H1 (cell line): ENCODE measurements at regions not wholly inside any gene's neighbourhood (a gene's known extent, or its start where the extent isn't known, plus 50 kb on each side); places are given as distances from the start of the nearest gene placed in this dataset.

Experiments used
- CTCF ChIA-PET: fragments of 300-600 bp; sonication (Branson Sonifier 250); formaldehyde crosslinking; loops from one replicate; lab custom pipeline; 2021; ENCODE audit not compliant: partially characterized antibody; lab: Charles Lee
- POLR2A ChIA-PET: fragments of 300-600 bp; sonication (Branson Sonifier 250); formaldehyde crosslinking; loops from one replicate; lab custom pipeline; 2021; ENCODE audit warnings: inconsistent platforms; ENCODE audit not compliant: partially characterized antibody; lab: Charles Lee
- DNase-seq, 2 experiments: peaks; one replicate each; pipeline versions ENCODE4 v3.0.0 to v3.0.0-alpha.2; 2010 to 2022; ENCODE audit warnings: low spot score in 2 of 2, low read depth in 1 of 2, mixed read lengths in 1 of 2
- FAIRE-seq: peaks from 2 replicates; lab custom pipeline; 2011; peaks lifted over from hg19 to GRCh38; lab: Jason Lieb, UNC
- H2AFZ ChIP-seq: 2 replicates; pipeline ENCODE4 v1.8.1; 2012; ENCODE audit warnings: low read length, inconsistent platforms
- H2AK5ac ChIP-seq: 2 replicates; pipeline ENCODE4 v1.6.1; 2013; ENCODE audit warnings: low read depth, low read length
- H2BK120ac ChIP-seq: replicated peaks from 2 replicates; pipeline ENCODE3; 2013; ENCODE audit warnings: low read depth, low read length, inconsistent platforms
- H2BK12ac ChIP-seq: 2 replicates; pipeline ENCODE4 v1.6.1; 2013; ENCODE audit warnings: low read depth, low read length
- H2BK15ac ChIP-seq: 2 replicates; pipeline ENCODE4 v1.6.1; 2013; ENCODE audit warnings: low read length
- H2BK20ac ChIP-seq: 2 replicates; pipeline ENCODE4 v1.6.1; 2013; ENCODE audit warnings: low read length
- H2BK5ac ChIP-seq: 2 replicates; pipeline ENCODE4 v1.6.1; 2013; ENCODE audit warnings: low read depth, low read length
- H3K14ac ChIP-seq: 2 replicates; pipeline ENCODE4 v1.6.1; 2013; ENCODE audit warnings: inconsistent platforms; ENCODE audit not compliant: insufficient read length
- H3K18ac ChIP-seq: 2 replicates; pipeline ENCODE4 v1.6.1; 2013; ENCODE audit warnings: low read length; ENCODE audit errors: extremely low read depth
- H3K23ac ChIP-seq: 2 replicates; pipeline ENCODE4 v1.6.1; 2013; ENCODE audit warnings: inconsistent platforms; ENCODE audit not compliant: insufficient read length
- H3K23me2 ChIP-seq: 2 replicates; pipeline ENCODE4 v1.6.1; 2013; ENCODE audit warnings: low read depth, low read length
- H3K27ac ChIP-seq: 2 replicates; pipeline ENCODE4 v1.6.1; 2011; ENCODE audit warnings: low read depth, low read length, inconsistent platforms
- H3K27me3 ChIP-seq, 4 experiments: replicated peaks in 1 of 4; 1 replicate in 1 of 4; 2 replicates in 3 of 4; pipeline versions ENCODE4 v1.6.1 to v1.8.1; 2011 to 2013; ENCODE audit warnings: low read length in 3 of 4, mild to moderate bottlenecking in 3 of 4, inconsistent platforms in 2 of 4, mixed read lengths in 2 of 4, moderate library complexity in 1 of 4; ENCODE audit not compliant: control insufficient read depth in 3 of 4, insufficient read depth in 3 of 4; ENCODE audit errors: extremely low read depth in 1 of 4
- H3K36me3 ChIP-seq, 4 experiments: 2 replicates each; pipeline versions ENCODE4 v1.6.1 to v1.8.1; 2011 to 2013; ENCODE audit warnings: mild to moderate bottlenecking in 4 of 4, low read length in 3 of 4, moderate library complexity in 2 of 4, control low read depth in 1 of 4, inconsistent platforms in 1 of 4; ENCODE audit not compliant: insufficient read depth in 4 of 4, control insufficient read depth in 2 of 4
- H3K4ac ChIP-seq: replicated peaks from 2 replicates; pipeline ENCODE3; 2013; ENCODE audit warnings: low read length, low read depth, mixed read lengths, inconsistent platforms; ENCODE audit not compliant: insufficient read length
- H3K4me1 ChIP-seq, 4 experiments: replicated peaks in 1 of 4; 1 replicate in 1 of 4; 2 replicates in 3 of 4; pipeline versions ENCODE4 v1.6.1 to v1.8.1; 2011 to 2013; ENCODE audit warnings: low read length in 3 of 4, inconsistent platforms in 2 of 4, mixed read lengths in 1 of 4; ENCODE audit not compliant: insufficient read depth in 4 of 4, control insufficient read depth in 3 of 4
- H3K4me2 ChIP-seq, 2 experiments: 2 replicates each; pipeline versions ENCODE4 v1.6.1 to v1.8.1; 2011 to 2013; ENCODE audit warnings: low read depth in 2 of 2, low read length in 2 of 2, control low read depth in 1 of 2, inconsistent platforms in 1 of 2, mild to moderate bottlenecking in 1 of 2; ENCODE audit not compliant: insufficient read depth in 1 of 2
- H3K4me3 ChIP-seq, 4 experiments: fragments of 200-600, 300-600 bp in 1 of 4; sonication (generic), shearing (Covaris generic), sonication (Bioruptor Twin) in 1 of 4; 2 replicates each; pipeline versions ENCODE4 v1.5.1 to v1.8.1; 2011 to 2016; ENCODE audit warnings: low read length in 4 of 4, low read depth in 3 of 4, control low read depth in 2 of 4, inconsistent platforms in 2 of 4, mild to moderate bottlenecking in 2 of 4, mixed read lengths in 1 of 4, moderate library complexity in 1 of 4; ENCODE audit not compliant: insufficient read depth in 2 of 4; ENCODE audit errors: extremely low read depth in 1 of 4
- H3K56ac ChIP-seq: replicated peaks from 2 replicates; pipeline ENCODE3; 2013; ENCODE audit warnings: low read depth, mild to moderate bottlenecking, mixed read lengths, low read length, inconsistent platforms; ENCODE audit not compliant: insufficient read length
- H3K79me1 ChIP-seq: 2 replicates; pipeline ENCODE4 v1.6.1; 2013; ENCODE audit warnings: low read depth, low read length, control low read depth
- H3K79me2 ChIP-seq, 2 experiments: 2 replicates each; pipeline versions ENCODE4 v1.6.1 to v1.8.1; 2012 to 2013; ENCODE audit warnings: low read length in 2 of 2, mild to moderate bottlenecking in 2 of 2, inconsistent platforms in 1 of 2; ENCODE audit not compliant: insufficient read depth in 2 of 2, control insufficient read depth in 1 of 2
- H3K9ac ChIP-seq, 4 experiments: replicated peaks in 1 of 4; 1 replicate in 1 of 4; 2 replicates in 3 of 4; pipeline versions ENCODE4 v1.6.1 to v1.8.1; 2011 to 2013; ENCODE audit warnings: low read depth in 3 of 4, low read length in 3 of 4, control low read depth in 2 of 4, mild to moderate bottlenecking in 2 of 4, moderate library complexity in 2 of 4, inconsistent platforms in 1 of 4; ENCODE audit errors: extremely low read depth in 1 of 4
- H3K9me3 ChIP-seq, 2 experiments: 2 replicates each; pipeline versions ENCODE4 v1.6.1 to v1.8.1; 2012 to 2013; ENCODE audit warnings: mild to moderate bottlenecking in 2 of 2, moderate library complexity in 2 of 2, control low read depth in 1 of 2, inconsistent platforms in 1 of 2, low read depth in 1 of 2, low read length in 1 of 2, mixed read lengths in 1 of 2; ENCODE audit not compliant: insufficient read depth in 2 of 2
- H4K20me1 ChIP-seq, 2 experiments: replicated peaks in 1 of 2; 2 replicates each; pipeline versions ENCODE3 to v1.8.1; 2011 to 2013; ENCODE audit warnings: inconsistent platforms in 2 of 2, low read length in 2 of 2, mild to moderate bottlenecking in 1 of 2; ENCODE audit not compliant: insufficient read depth in 2 of 2, control insufficient read depth in 1 of 2
- H4K5ac ChIP-seq: 2 replicates; pipeline ENCODE4 v1.6.1; 2013; ENCODE audit warnings: low read length, low read depth, mixed read lengths, inconsistent platforms; ENCODE audit not compliant: insufficient read length
- H4K8ac ChIP-seq: 2 replicates; pipeline ENCODE4 v1.8.0; 2013; ENCODE audit warnings: mild to moderate bottlenecking, moderate library complexity, low read length, inconsistent platforms; ENCODE audit not compliant: insufficient read depth; ENCODE audit errors: extremely low read depth
- H4K91ac ChIP-seq: replicated peaks from 2 replicates; pipeline ENCODE3; 2013; ENCODE audit warnings: low read length, mixed read lengths, inconsistent platforms; ENCODE audit not compliant: insufficient read length
- NRF1 ChIP-seq: IDR thresholded peaks from 2 replicates; pipeline ENCODE4 v1.6.1; 2011; ENCODE audit warnings: mild to moderate bottlenecking, low read depth, low read length, improper control_type of control experiment
- WGBS, 2 experiments: shearing (Covaris generic) in 1 of 2; methylation state at CpG; one replicate each; pipeline versions ENCODE4 v1.1.6 to v1.1.7; 2013 to 2015; ENCODE audit warnings: low lambda C conversion rate in 2 of 2, mixed read lengths in 2 of 2, inconsistent platforms in 1 of 2, low coverage in 1 of 2, missing lambda C conversion rate in 1 of 2; ENCODE audit not compliant: insufficient replicate concordance in 2 of 2, insufficient coverage in 1 of 2, insufficient read length in 1 of 2; ENCODE audit errors: extremely low coverage in 1 of 2, missing lambda C conversion rate in 1 of 2; 5-methylcytosine and 5-hydroxymethylcytosine counted together
- TF ChIP-seq, protein P1 (sequence below): IDR thresholded peaks from 2 replicates; pipeline ENCODE4 v1.6.1; 2012; ENCODE audit warnings: inconsistent platforms

GRCh38 chr3:184503647-184504046, 57.9 kb upstream of the EPHB3 start:
- Histone ChIP-seq H3K27me3 (no peaks in the 10 kb centered on the region; a peak in 2 of 7 replicates), H3K18ac (no peak overlapping the region), H3K9me3 (peaks cover 3 to 4% of the 10 kb centered on the region in 2 experiments; a peak in 2 of 4 replicates), H3K23ac (no peak overlapping the region), H2AFZ (no peak overlapping the region), H4K91ac (no peak overlapping the region), H3K9ac (no peak overlapping the region), H3K23me2 (no peaks in the 10 kb centered on the region), H2BK5ac (no peak overlapping the region), H3K14ac (no peak overlapping the region), H4K8ac (no peak overlapping the region), H3K27ac (no peak overlapping the region), H2AK5ac (no peak overlapping the region), H2BK20ac (no peak overlapping the region), H3K4me3 (no peak overlapping the region), H4K20me1 (no peaks in the 10 kb centered on the region), H3K36me3 (no peaks in the 10 kb centered on the region), H3K56ac (no peak overlapping the region), H3K4me2 (no peak overlapping the region), H2BK12ac (no peak overlapping the region), H3K79me2 (no peaks in the 10 kb centered on the region), H2BK120ac (no peak overlapping the region), H3K79me1 (no peaks in the 10 kb centered on the region), H4K5ac (no peak overlapping the region), H3K4ac (no peak overlapping the region), H2BK15ac (no peak overlapping the region), H3K4me1 (peaks cover 0 to 6% (median 4%) of the 10 kb centered on the region in 4 experiments; a peak in 5 of 7 replicates)
- CTCF ChIA-PET = interaction anchor here (1.4 to 3.4 kb wide), 3 partner anchors 11 to 36 kb away, joined by 3 to 17 read pairs (median 16); no protein-coding TSS in a partner anchor
- WGBS, 2 experiments = 65% methylated on average over 2 of the region's 2 CpGs; no CpG with 5 or more reads in 1 of the 2 experiments
- FAIRE-seq = no peak
- TF ChIP-seq NRF1 = no peak
- TF ChIP-seq, protein P1, sequence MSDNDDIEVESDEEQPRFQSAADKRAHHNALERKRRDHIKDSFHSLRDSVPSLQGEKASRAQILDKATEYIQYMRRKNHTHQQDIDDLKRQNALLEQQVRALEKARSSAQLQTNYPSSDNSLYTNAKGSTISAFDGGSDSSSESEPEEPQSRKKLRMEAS = peak; percentile 30; the same call in 1 of the 2 replicates
- DNase-seq = no peak
- POLR2A ChIA-PET = no interaction called here
